Tibial nerve (tissue), 4 donors: ENCODE measurements at regions not wholly inside any gene's neighbourhood (a gene's known extent, or its start where the extent isn't known, plus 50 kb on each side); places are given as distances from the start of the nearest gene placed in this dataset.

Experiments
- DNase-seq, 2 donors: peaks; one replicate each; pipeline ENCODE4 v3.0.0-alpha.2; 2019; ENCODE audit warnings: low spot score in 2 of 2
- H3K27ac ChIP-seq, 4 donors: fragments of 200-600 bp; sonication (generic) in 3 of 4; one replicate each; pipeline ENCODE4 v1.5.1; 2017 to 2019; ENCODE audit warnings: mild to moderate bottlenecking in 1 of 4
- H3K27me3 ChIP-seq, 2 donors: fragments of 200-600 bp; sonication (generic) in 1 of 2; one replicate each; pipeline versions ENCODE4 v1.5.1 to v1.6.0; 2017 to 2019
- H3K36me3 ChIP-seq, 3 donors: fragments of 200-600 bp; sonication (generic); one replicate each; pipeline ENCODE4 v1.5.1; 2018 to 2019
- H3K4me1 ChIP-seq, 4 donors: fragments of 200-600 bp; sonication (generic) in 3 of 4; one replicate each; pipeline ENCODE4 v1.5.1; 2017 to 2019
- H3K4me3 ChIP-seq, 4 donors: fragments of 200-600 bp; sonication (generic) in 3 of 4; one replicate each; pipeline ENCODE4 v1.5.1; 2017 to 2019; ENCODE audit warnings: mild to moderate bottlenecking in 1 of 4, moderate library complexity in 1 of 4
- H3K9me3 ChIP-seq, 4 donors: fragments of 200-600 bp; sonication (generic) in 3 of 4; one replicate each; pipeline ENCODE4 v1.5.1; 2017 to 2019
- EP300 ChIP-seq, 2 donors: sonication (generic); formaldehyde crosslinking; IDR thresholded peaks; one replicate each; pipeline ENCODE4 v1.6.1; 2017; ENCODE audit warnings: antibody characterized with exemption in 2 of 2, mild to moderate bottlenecking in 1 of 2
- POLR2A ChIP-seq, 2 donors: fragments of 450-650 bp; IDR thresholded peaks; one replicate each; pipeline ENCODE4 v1.6.1; 2017; ENCODE audit warnings: antibody characterized with exemption in 2 of 2, mild to moderate bottlenecking in 2 of 2, moderate library complexity in 2 of 2
- WGBS, 2 donors: methylation state at CpG; one replicate each; pipeline ENCODE4 v1.1.5; 2018; 5-methylcytosine and 5-hydroxymethylcytosine counted together
- TF ChIP-seq, protein P1 (sequence below), 5 experiments: fragments of 200-600 bp in 3 of 5; fragments of 450-650 bp in 2 of 5; sonication (generic) in 3 of 5; IDR thresholded peaks; one replicate each; pipeline ENCODE4 v1.5.1; 2016 to 2019; ENCODE audit warnings: antibody characterized with exemption in 5 of 5, mild to moderate bottlenecking in 3 of 5, moderate library complexity in 2 of 5

DNA sequence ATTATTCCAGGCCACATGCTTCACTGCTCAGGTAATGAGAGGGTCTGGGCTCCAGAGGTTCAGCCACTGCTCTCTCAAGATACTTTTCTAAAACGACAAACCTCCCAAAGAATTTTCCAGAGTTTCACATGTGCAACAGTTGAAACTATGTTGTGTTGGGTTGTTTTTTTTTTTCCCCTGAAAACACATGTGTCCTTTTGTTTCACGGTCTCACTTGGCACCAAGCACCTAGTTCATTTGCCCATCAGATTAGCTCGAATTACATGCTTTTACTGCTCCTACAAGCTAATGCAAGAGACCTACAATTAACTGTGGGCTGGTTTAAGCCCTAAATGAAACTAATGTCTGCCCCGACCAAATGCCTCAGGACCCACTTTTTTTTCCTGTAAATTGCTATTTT is 313.3 kb downstream of the FGFR2 start:
- TF ChIP-seq EP300 (IDR thresholded peaks at IDR 0.05) (no peak), POLR2A (IDR thresholded peaks at IDR 0.05) (no peak)
- TF ChIP-seq, protein P1, sequence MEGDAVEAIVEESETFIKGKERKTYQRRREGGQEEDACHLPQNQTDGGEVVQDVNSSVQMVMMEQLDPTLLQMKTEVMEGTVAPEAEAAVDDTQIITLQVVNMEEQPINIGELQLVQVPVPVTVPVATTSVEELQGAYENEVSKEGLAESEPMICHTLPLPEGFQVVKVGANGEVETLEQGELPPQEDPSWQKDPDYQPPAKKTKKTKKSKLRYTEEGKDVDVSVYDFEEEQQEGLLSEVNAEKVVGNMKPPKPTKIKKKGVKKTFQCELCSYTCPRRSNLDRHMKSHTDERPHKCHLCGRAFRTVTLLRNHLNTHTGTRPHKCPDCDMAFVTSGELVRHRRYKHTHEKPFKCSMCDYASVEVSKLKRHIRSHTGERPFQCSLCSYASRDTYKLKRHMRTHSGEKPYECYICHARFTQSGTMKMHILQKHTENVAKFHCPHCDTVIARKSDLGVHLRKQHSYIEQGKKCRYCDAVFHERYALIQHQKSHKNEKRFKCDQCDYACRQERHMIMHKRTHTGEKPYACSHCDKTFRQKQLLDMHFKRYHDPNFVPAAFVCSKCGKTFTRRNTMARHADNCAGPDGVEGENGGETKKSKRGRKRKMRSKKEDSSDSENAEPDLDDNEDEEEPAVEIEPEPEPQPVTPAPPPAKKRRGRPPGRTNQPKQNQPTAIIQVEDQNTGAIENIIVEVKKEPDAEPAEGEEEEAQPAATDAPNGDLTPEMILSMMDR (IDR thresholded peaks at IDR 0.05), result no peak
- Histone ChIP-seq H3K4me1 (no peaks in the 10 kb centered on the region), H3K4me3 (no peak overlapping the region), H3K27me3 (no peaks in the 10 kb centered on the region), H3K36me3 (no peaks in the 10 kb centered on the region), H3K9me3 (no peaks in the 10 kb centered on the region), H3K27ac (no peak overlapping the region)
- DNase-seq, result no peak
- 24 to 36% methylated on average over 4 of the region's 4 CpGs for WGBS, 2 donors

DNA sequence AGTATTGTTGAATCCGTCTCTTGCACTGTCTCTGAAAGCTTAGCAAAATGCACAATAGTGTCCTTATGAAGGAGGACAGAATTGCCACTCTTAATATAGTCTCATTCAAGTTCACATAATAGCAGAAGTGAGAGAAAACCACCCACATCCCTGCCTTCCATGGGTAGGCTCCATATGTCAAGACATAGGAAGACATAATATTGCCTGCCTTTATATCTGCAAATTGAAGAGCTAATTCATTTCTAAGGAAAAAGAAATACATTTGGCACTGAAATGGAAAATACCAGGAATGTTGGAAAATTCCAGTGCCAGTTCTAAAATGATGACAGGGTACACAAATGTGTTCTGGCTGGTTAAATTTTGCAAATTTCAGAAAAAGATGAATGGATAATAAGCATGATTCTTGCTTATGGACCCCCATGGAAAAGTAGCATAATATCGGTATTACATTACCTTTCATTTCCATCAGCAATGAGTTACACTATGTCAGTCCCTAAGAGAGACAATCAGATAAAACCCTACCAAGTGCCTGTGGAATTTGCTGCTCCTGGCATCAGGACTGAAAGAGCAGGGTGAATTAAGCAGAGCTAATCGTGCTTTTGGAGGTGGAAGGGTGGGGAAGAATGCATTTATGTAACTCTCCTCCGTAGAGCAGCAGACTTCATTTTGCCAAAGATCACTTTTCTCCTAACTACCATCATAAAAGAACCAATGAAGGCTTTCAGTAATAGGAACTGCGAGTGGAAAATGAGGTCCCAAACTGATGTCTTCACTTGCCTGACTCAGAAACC is 312.6 kb downstream of the FGFR2 start:
- DNase-seq, result no peak
- Histone ChIP-seq H3K4me1 (no peaks in the 10 kb centered on the region), H3K9me3 (no peaks in the 10 kb centered on the region), H3K27me3 (no peaks in the 10 kb centered on the region), H3K4me3 (no peak overlapping the region), H3K27ac (no peak overlapping the region), H3K36me3 (no peaks in the 10 kb centered on the region)
- WGBS, 2 donors, result 55 to 57% methylated on average over 5 of the region's 5 CpGs
- TF ChIP-seq POLR2A (IDR thresholded peaks at IDR 0.05), result no peak
- TF ChIP-seq, protein P1 (IDR thresholded peaks at IDR 0.05), result no peak
- TF ChIP-seq EP300 (IDR thresholded peaks at IDR 0.05), result no peak

DNA sequence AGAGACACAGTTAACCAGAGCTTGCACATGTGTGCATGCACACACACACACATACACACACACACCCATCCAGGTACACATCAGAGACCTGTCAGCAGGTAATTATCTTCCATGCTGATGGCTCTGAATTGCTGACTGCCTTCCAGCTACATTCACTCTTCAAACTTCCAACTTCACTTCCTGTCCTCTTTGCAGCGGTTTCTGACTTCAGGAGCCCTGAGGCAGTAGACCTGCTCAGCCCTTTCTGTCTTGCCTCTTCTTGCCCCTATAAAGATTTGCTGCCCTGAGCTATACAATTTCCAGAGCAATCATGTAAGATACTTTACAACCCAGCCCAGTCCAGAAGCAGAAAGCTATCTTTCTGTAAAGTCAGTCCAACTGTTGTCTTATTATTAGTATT is 310.2 kb downstream of the FGFR2 start:
- Histone ChIP-seq H3K36me3 (no peaks in the 10 kb centered on the region), H3K27me3 (no peaks in the 10 kb centered on the region), H3K9me3 (no peaks in the 10 kb centered on the region), H3K4me1 (no peaks in the 10 kb centered on the region), H3K27ac (no peak overlapping the region), H3K4me3 (no peak overlapping the region)
- no peak for DNase-seq
- TF ChIP-seq POLR2A (IDR thresholded peaks at IDR 0.05), result no peak
- TF ChIP-seq EP300 (IDR thresholded peaks at IDR 0.05), result no peak
- WGBS, 2 donors, result 42 to 55% methylated on average over 1 of the region's 1 CpG

DNA sequence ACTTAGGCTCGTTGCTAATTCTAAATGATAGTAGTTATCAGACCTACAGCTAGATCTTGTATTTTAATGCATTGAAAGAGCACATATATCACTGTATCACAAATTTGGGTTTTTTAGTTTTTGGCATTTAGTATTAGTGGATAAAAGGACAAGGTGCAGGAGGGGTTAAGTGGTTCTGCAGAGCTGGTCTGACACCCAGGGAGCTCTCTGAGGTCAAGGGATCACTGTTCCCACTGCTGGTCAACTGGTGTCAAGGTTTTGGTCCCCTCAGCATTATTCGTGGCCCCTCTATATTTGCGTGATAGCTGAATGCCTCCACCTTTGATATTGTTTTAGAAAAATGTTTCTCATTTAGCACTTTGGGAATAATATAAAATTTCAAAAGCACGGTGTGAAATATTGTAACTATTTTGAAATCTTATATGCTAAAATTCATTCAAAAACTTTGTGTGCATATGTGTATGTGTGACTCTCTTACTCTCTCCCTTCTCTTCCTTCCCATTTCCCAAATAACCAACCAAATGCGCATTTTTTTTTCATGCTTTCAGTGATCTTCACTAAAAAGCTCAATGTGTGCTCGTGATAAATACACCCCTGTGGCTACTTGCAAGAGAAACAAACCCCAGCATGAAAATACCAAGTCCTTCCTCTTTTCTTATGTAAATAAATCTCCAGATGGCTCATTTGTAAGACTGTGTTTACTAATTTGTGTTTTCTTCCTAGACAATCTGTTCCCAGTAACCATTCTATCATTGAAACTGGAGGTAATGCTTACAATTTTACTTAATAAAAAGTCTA is 309.2 kb downstream of the FGFR2 start:
- no peak for DNase-seq
- Histone ChIP-seq H3K4me3 (no peak overlapping the region), H3K9me3 (no peaks in the 10 kb centered on the region), H3K36me3 (no peaks in the 10 kb centered on the region), H3K4me1 (no peaks in the 10 kb centered on the region), H3K27ac (no peak overlapping the region), H3K27me3 (no peaks in the 10 kb centered on the region)
- TF ChIP-seq POLR2A (IDR thresholded peaks at IDR 0.05) (no peak), EP300 (IDR thresholded peaks at IDR 0.05) (no peak)
- TF ChIP-seq, protein P1 (IDR thresholded peaks at IDR 0.05), result no peak
- 42 to 43% methylated on average over 6 of the region's 6 CpGs for WGBS, 2 donors

DNA sequence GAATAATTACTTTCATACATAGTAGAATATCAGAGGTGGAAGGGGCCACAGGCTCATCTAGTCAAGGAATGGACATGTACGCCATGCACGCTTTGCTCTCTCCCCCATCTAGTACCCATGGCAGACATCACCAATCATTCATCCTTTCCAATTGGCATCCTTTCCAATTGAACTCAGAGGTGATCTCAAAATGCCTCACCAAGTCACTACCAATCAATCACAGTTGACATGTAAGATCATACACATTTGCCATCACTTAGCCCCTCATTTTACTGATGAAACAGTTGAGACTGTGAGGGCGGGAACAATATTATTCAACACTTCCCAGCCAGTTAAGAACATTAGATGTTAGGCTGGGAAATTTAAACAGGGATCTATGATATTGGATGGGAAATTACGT is 308.4 kb downstream of the FGFR2 start:
- H3K4me1 ChIP-seq, result no peaks in the 10 kb centered on the region
- no peak overlapping the region for H3K4me3 ChIP-seq
- H3K36me3 ChIP-seq, result no peaks in the 10 kb centered on the region
- TF ChIP-seq POLR2A (IDR thresholded peaks at IDR 0.05) (no peak), EP300 (IDR thresholded peaks at IDR 0.05) (no peak)
- TF ChIP-seq, protein P1 (IDR thresholded peaks at IDR 0.05), result no peak
- H3K27me3 ChIP-seq, result no peaks in the 10 kb centered on the region
- no peaks in the 10 kb centered on the region for H3K9me3 ChIP-seq
- no peak overlapping the region for H3K27ac ChIP-seq
- no peak for DNase-seq
- 86 to 89% methylated on average over 4 of the region's 4 CpGs for WGBS, 2 donors
